ENCODE measurements at regions not wholly inside any gene's neighbourhood (a gene's known extent, or its start where the extent isn't known, plus 50 kb on each side); places are given as distances from the start of the nearest gene placed in this dataset.

DNA sequence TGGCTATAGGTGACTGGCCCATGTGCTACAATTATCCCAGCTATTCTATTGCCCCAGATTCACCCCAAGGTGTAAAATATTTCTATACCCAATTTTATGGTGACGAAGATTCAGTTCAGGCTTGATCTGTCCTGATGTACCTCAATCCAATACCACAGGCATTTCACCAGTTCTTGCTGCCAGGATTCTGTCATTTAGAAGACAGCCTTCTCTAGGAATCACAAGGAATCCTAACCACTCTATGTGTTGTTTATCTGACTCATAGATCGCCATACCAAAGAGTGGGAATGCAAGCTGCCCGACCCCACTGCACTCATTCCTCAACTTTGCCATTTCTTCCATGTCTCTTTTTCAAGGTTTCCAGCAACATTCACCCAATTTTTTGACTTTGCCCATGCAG is 355.0 kb upstream of the EMCN start:
- TF ChIP-seq POLR2A (IDR thresholded peaks at IDR 0.05; ENCODE audit: low read length) = no peak
- TF ChIP-seq GATA1 (IDR thresholded peaks at IDR 0.05; ENCODE audit: low read depth, low read length) = no peak

Data from erythroblast (primary cell).